ENCODE measurements at regions not wholly inside any gene's neighbourhood (a gene's known extent, or its start where the extent isn't known, plus 50 kb on each side); places are given as distances from the start of the nearest gene placed in this dataset.

- H3K4me2 ChIP-seq = peak overlapping the region; percentile 50; the same call in 1 of the 2 replicates
- DNase-seq (ENCODE audit: low spot score) (peak; percentile 10), ATAC-seq (peak; percentile 66)
- no peak for TF ChIP-seq REST (IDR thresholded peaks at IDR 0.05; ENCODE audit: unreplicated experiment)
- TF ChIP-seq CREB1 (CRISPR knock-in tag; IDR thresholded peaks at IDR 0.05; ENCODE audit: low read depth) = no peak
- TF ChIP-seq ZNF114 (CRISPR knock-in tag; IDR thresholded peaks at IDR 0.05) = no peak
- no peak for TF ChIP-seq ZNF331 (CRISPR knock-in tag; IDR thresholded peaks at IDR 0.05; ENCODE audit: low read depth)
- TF ChIP-seq, protein P1, sequence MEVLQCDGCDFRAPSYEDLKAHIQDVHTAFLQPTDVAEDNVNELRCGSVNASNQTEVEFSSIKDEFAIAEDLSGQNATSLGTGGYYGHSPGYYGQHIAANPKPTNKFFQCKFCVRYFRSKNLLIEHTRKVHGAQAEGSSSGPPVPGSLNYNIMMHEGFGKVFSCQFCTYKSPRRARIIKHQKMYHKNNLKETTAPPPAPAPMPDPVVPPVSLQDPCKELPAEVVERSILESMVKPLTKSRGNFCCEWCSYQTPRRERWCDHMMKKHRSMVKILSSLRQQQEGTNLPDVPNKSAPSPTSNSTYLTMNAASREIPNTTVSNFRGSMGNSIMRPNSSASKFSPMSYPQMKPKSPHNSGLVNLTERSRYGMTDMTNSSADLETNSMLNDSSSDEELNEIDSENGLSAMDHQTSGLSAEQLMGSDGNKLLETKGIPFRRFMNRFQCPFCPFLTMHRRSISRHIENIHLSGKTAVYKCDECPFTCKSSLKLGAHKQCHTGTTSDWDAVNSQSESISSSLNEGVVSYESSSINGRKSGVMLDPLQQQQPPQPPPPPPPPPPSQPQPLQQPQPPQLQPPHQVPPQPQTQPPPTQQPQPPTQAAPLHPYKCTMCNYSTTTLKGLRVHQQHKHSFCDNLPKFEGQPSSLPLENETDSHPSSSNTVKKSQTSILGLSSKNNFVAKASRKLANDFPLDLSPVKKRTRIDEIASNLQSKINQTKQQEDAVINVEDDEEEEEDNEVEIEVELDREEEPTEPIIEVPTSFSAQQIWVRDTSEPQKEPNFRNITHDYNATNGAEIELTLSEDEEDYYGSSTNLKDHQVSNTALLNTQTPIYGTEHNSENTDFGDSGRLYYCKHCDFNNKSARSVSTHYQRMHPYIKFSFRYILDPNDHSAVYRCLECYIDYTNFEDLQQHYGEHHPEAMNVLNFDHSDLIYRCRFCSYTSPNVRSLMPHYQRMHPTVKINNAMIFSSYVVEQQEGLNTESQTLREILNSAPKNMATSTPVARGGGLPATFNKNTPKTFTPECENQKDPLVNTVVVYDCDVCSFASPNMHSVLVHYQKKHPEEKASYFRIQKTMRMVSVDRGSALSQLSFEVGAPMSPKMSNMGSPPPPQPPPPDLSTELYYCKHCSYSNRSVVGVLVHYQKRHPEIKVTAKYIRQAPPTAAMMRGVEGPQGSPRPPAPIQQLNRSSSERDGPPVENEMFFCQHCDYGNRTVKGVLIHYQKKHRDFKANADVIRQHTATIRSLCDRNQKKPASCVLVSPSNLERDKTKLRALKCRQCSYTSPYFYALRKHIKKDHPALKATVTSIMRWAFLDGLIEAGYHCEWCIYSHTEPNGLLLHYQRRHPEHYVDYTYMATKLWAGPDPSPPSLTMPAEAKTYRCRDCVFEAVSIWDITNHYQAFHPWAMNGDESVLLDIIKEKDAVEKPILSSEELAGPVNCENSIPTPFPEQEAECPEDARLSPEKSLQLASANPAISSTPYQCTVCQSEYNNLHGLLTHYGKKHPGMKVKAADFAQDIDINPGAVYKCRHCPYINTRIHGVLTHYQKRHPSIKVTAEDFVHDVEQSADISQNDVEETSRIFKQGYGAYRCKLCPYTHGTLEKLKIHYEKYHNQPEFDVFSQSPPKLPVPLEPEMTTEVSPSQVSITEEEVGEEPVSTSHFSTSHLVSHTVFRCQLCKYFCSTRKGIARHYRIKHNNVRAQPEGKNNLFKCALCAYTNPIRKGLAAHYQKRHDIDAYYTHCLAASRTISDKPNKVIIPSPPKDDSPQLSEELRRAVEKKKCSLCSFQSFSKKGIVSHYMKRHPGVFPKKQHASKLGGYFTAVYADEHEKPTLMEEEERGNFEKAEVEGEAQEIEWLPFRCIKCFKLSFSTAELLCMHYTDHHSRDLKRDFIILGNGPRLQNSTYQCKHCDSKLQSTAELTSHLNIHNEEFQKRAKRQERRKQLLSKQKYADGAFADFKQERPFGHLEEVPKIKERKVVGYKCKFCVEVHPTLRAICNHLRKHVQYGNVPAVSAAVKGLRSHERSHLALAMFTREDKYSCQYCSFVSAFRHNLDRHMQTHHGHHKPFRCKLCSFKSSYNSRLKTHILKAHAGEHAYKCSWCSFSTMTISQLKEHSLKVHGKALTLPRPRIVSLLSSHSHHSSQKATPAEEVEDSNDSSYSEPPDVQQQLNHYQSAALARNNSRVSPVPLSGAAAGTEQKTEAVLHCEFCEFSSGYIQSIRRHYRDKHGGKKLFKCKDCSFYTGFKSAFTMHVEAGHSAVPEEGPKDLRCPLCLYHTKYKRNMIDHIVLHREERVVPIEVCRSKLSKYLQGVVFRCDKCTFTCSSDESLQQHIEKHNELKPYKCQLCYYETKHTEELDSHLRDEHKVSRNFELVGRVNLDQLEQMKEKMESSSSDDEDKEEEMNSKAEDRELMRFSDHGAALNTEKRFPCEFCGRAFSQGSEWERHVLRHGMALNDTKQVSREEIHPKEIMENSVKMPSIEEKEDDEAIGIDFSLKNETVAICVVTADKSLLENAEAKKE (CRISPR knock-in tag; IDR thresholded peaks at IDR 0.05) = no peak
- no peak for TF ChIP-seq POLR2AphosphoS5 (IDR thresholded peaks at IDR 0.05; ENCODE audit: low read depth)
- TF ChIP-seq CTCF (conservative IDR thresholded peaks at IDR 0.05; ENCODE audit: low read depth in 2 of 2) = no peak
- H3K79me2 ChIP-seq (replicated peaks; ENCODE audit: insufficient read depth) = no peaks in the 10 kb centered on the region
- H3K27me3 ChIP-seq (ENCODE audit: insufficient read depth) = no peaks in the 10 kb centered on the region
- H3K27ac ChIP-seq (ENCODE audit: low read depth) = no peak overlapping the region
- Mint-ChIP-seq H3K4me1 (peaks cover 14% of the 10 kb centered on the region), H3K4me3 (no peak overlapping the region), H3K36me3 (ENCODE audit: low read depth) (no peaks in the 10 kb centered on the region), H3K27ac (no peak overlapping the region), H3K27me3 (ENCODE audit: insufficient read depth, low read depth, poor library complexity) (peaks cover 4% of the 10 kb centered on the region), H3K9me3 (no peaks in the 10 kb centered on the region)
- H3K9me2 ChIP-seq (ENCODE audit: insufficient read depth) = no peaks in the 10 kb centered on the region
- peaks cover 7% of the 10 kb centered on the region; the same call in 1 of the 2 replicates for H3K4me1 ChIP-seq (ENCODE audit: insufficient read depth)
- H3K36me3 ChIP-seq (ENCODE audit: insufficient read depth) = no peaks in the 10 kb centered on the region
- no peaks in the 10 kb centered on the region for H4K20me1 ChIP-seq (replicated peaks; ENCODE audit: insufficient read depth)
- H2AFZ ChIP-seq = 0 out of 2 replicates have a peak overlapping the region, but pooled peaks have one; percentile 2
- no peaks in the 10 kb centered on the region for H3F3A ChIP-seq (replicated peaks; ENCODE audit: low read depth)
- H3K4me3 ChIP-seq = no peak overlapping the region
Observed at GRCh38 chr1:119227456-119227855, 87.0 kb upstream of the WARS2 start.

Data from GM23338 (cell line).